H9 (cell line): ENCODE measurements at regions not wholly inside any gene's neighbourhood (a gene's known extent, or its start where the extent isn't known, plus 50 kb on each side); places are given as distances from the start of the nearest gene placed in this dataset.

Experiments
- DNase-seq: peaks from one replicate; pipeline ENCODE4 v3.0.0-alpha.2; 2017
- H2AFZ ChIP-seq: one replicate; pipeline ENCODE4 v1.6.1; 2013; ENCODE audit warnings: mild to moderate bottlenecking, low read length, control low read depth, moderate library complexity
- H2AK5ac ChIP-seq: 2 replicates; pipeline ENCODE4 v1.6.1; 2013; ENCODE audit warnings: low read length, control low read depth, mixed read lengths; ENCODE audit not compliant: insufficient read length
- H2BK120ac ChIP-seq: one replicate; pipeline ENCODE4 v1.6.1; 2013; ENCODE audit warnings: low read depth, mild to moderate bottlenecking, low read length, control low read depth, inconsistent platforms; ENCODE audit not compliant: poor library complexity, severe bottlenecking
- H2BK12ac ChIP-seq: 2 replicates; pipeline ENCODE4 v1.6.1; 2013; ENCODE audit warnings: low read length, control low read depth, mixed read lengths, low read depth; ENCODE audit not compliant: insufficient read length
- H2BK15ac ChIP-seq: 2 replicates; pipeline ENCODE4 v1.6.1; 2013; ENCODE audit warnings: low read depth, low read length, control low read depth
- H2BK20ac ChIP-seq: one replicate; pipeline ENCODE4 v1.6.1; 2013; ENCODE audit warnings: low read depth, mild to moderate bottlenecking, low read length, control low read depth, inconsistent platforms; ENCODE audit not compliant: poor library complexity, severe bottlenecking
- H2BK5ac ChIP-seq: 2 replicates; pipeline ENCODE4 v1.6.1; 2013; ENCODE audit warnings: low read length, control low read depth, mixed read lengths; ENCODE audit not compliant: insufficient read length
- H3K14ac ChIP-seq: 2 replicates; pipeline ENCODE4 v1.6.1; 2013; ENCODE audit warnings: low read length, control low read depth; ENCODE audit not compliant: insufficient read depth
- H3K18ac ChIP-seq: 2 replicates; pipeline ENCODE4 v1.6.1; 2013; ENCODE audit warnings: low read depth, mild to moderate bottlenecking, mixed read lengths, low read length, control low read depth; ENCODE audit not compliant: insufficient read length
- H3K23ac ChIP-seq: 2 replicates; pipeline ENCODE4 v1.6.1; 2013; ENCODE audit warnings: low read length, control low read depth, mixed read lengths, low read depth; ENCODE audit not compliant: insufficient read length
- H3K23me2 ChIP-seq: 2 replicates; pipeline ENCODE4 v1.6.1; 2013; ENCODE audit warnings: low read depth, mild to moderate bottlenecking, mixed read lengths, low read length, control low read depth; ENCODE audit not compliant: insufficient read length, poor library complexity, severe bottlenecking
- H3K27ac ChIP-seq: 2 replicates; pipeline ENCODE4 v1.5.1; 2013; ENCODE audit warnings: low read length, control low read depth, mixed read lengths, low read depth; ENCODE audit not compliant: insufficient read length
- H3K27me3 ChIP-seq: 2 replicates; pipeline ENCODE4 v1.6.1; 2013; ENCODE audit warnings: low read length, control low read depth, inconsistent platforms; ENCODE audit not compliant: insufficient read depth
- H3K4ac ChIP-seq: 2 replicates; pipeline ENCODE4 v1.6.1; 2013; ENCODE audit warnings: low read depth, mild to moderate bottlenecking, control low read depth, inconsistent platforms, low read length, moderate library complexity
- H3K4me1 ChIP-seq: 2 replicates; pipeline ENCODE4 v1.6.1; 2013; ENCODE audit warnings: low read length, control low read depth, inconsistent platforms; ENCODE audit not compliant: insufficient read depth
- H3K4me2 ChIP-seq: 2 replicates; pipeline ENCODE4 v1.6.1; 2013; ENCODE audit warnings: low read length, control low read depth, mixed read lengths; ENCODE audit not compliant: insufficient read length, insufficient read depth
- H3K56ac ChIP-seq: 2 replicates; pipeline ENCODE4 v1.6.1; 2013; ENCODE audit warnings: low read depth, mild to moderate bottlenecking, mixed read lengths, low read length, control low read depth; ENCODE audit not compliant: insufficient read length
- H3K79me1 ChIP-seq: 2 replicates; pipeline ENCODE4 v1.6.1; 2013; ENCODE audit warnings: low read depth, mild to moderate bottlenecking, moderate library complexity, low read length, control low read depth, inconsistent platforms; ENCODE audit not compliant: insufficient read depth, poor library complexity, severe bottlenecking
- H3K79me2 ChIP-seq: 2 replicates; pipeline ENCODE4 v1.6.1; 2013; ENCODE audit warnings: low read length, control low read depth, inconsistent platforms; ENCODE audit not compliant: insufficient read depth
- H3K9ac ChIP-seq: 2 replicates; pipeline ENCODE4 v1.6.1; 2013; ENCODE audit warnings: low read length, control low read depth, mixed read lengths; ENCODE audit not compliant: insufficient read length; ENCODE audit errors: extremely low read depth
- H3K9me3 ChIP-seq: one replicate; pipeline ENCODE4 v1.6.1; 2013; ENCODE audit warnings: low read depth, low read length, inconsistent platforms; ENCODE audit not compliant: control insufficient read depth
- H3T11ph ChIP-seq: one replicate; pipeline ENCODE4 v1.6.1; 2013; ENCODE audit warnings: mild to moderate bottlenecking, low read length, control low read depth, inconsistent platforms
- H4K20me1 ChIP-seq: one replicate; pipeline ENCODE4 v1.6.1; 2013; ENCODE audit not compliant: control insufficient read depth, insufficient read length, insufficient read depth
- H4K5ac ChIP-seq: 2 replicates; pipeline ENCODE4 v1.6.1; 2013; ENCODE audit warnings: low read depth, mild to moderate bottlenecking, mixed read lengths, low read length, control low read depth; ENCODE audit not compliant: insufficient read length
- H4K8ac ChIP-seq: replicated peaks from 2 replicates; pipeline ENCODE4 v1.6.1; 2013; ENCODE audit warnings: low read length, control low read depth, mixed read lengths, low read depth; ENCODE audit not compliant: insufficient read length
- H4K91ac ChIP-seq: 2 replicates; pipeline ENCODE4 v1.6.1; 2013; ENCODE audit warnings: low read depth, mild to moderate bottlenecking, moderate library complexity, mixed read lengths, low read length, control low read depth; ENCODE audit not compliant: insufficient read length
- H3K27ac Mint-ChIP-seq, 3 experiments: 2 replicates in 2 of 3; 3 replicates in 1 of 3; pipeline ENCODE4 v1.8.0; 2020 to 2021; ENCODE audit warnings: mixed read lengths in 3 of 3, mild to moderate bottlenecking in 1 of 3, moderate library complexity in 1 of 3
- H3K27me3 Mint-ChIP-seq: 2 replicates; pipeline ENCODE4 v1.8.0; 2021; ENCODE audit warnings: low read depth, mild to moderate bottlenecking, moderate library complexity, mixed read lengths
- H3K36me3 Mint-ChIP-seq, 3 experiments: 2 replicates in 2 of 3; 3 replicates in 1 of 3; pipeline ENCODE4 v1.8.0; 2020 to 2021; ENCODE audit warnings: low read depth in 3 of 3, mixed read lengths in 3 of 3; ENCODE audit not compliant: insufficient read depth in 1 of 3
- H3K4me1 Mint-ChIP-seq, 2 experiments: 2 replicates each; pipeline ENCODE4 v1.8.0; 2020; ENCODE audit warnings: mixed read lengths in 2 of 2
- H3K4me3 Mint-ChIP-seq, 2 experiments: 2 replicates in 1 of 2; 3 replicates in 1 of 2; pipeline ENCODE4 v1.8.0; 2020 to 2021; ENCODE audit warnings: mild to moderate bottlenecking in 2 of 2, mixed read lengths in 2 of 2, moderate library complexity in 1 of 2
- H3K9me3 Mint-ChIP-seq, 2 experiments: 2 replicates in 1 of 2; 3 replicates in 1 of 2; pipeline ENCODE4 v1.8.0; 2020; ENCODE audit warnings: mild to moderate bottlenecking in 2 of 2, mixed read lengths in 2 of 2, moderate library complexity in 1 of 2
- WGBS: extraction: QIAGEN DNeasy Blood & Tissue Kit; methylation state at CpG from one replicate; pipeline ENCODE4 v1.1.7; 2013; ENCODE audit warnings: missing lambda C conversion rate, low lambda C conversion rate, mixed read lengths; ENCODE audit not compliant: insufficient read length; ENCODE audit errors: extremely low coverage; 5-methylcytosine and 5-hydroxymethylcytosine counted together
- TF ChIP-seq, protein P1 (sequence below): fragments of 200-600 bp; sonication (generic); conservative IDR thresholded peaks from 3 replicates; pipeline ENCODE4 v1.8.0; 2021; ENCODE audit warnings: antibody characterized with exemption, mild to moderate bottlenecking

- no peak overlapping the region for H2BK5ac ChIP-seq
- no peak overlapping the region for H3K56ac ChIP-seq
- no peak overlapping the region for H3K14ac ChIP-seq
- H3K4me1 ChIP-seq, result peaks cover 10% of the 10 kb centered on the region; the same call in 1 of the 2 replicates
- H3K9me3 Mint-ChIP-seq, result no peaks in the 10 kb centered on the region
- no peak overlapping the region for H3K9ac ChIP-seq
- H3T11ph ChIP-seq, result no peak overlapping the region
- no peak overlapping the region for H2AFZ ChIP-seq
- H3K23me2 ChIP-seq, result no peaks in the 10 kb centered on the region
- no peak overlapping the region for H4K5ac ChIP-seq
- peak overlapping the region in 1 of 3 experiments; percentile 78; a peak in 2 of 7 replicates for H3K27ac Mint-ChIP-seq
- H4K8ac ChIP-seq, result no peak overlapping the region
- H3K79me2 ChIP-seq, result no peaks in the 10 kb centered on the region
- no peak overlapping the region for H2BK15ac ChIP-seq
- no peak overlapping the region for H3K27ac ChIP-seq
- no peak for DNase-seq
- no peak overlapping the region for H2BK12ac ChIP-seq
- no peaks in the 10 kb centered on the region; the same call in 1 of the 2 replicates for H3K27me3 Mint-ChIP-seq
- H3K79me1 ChIP-seq, result no peaks in the 10 kb centered on the region
- peak overlapping the region in 1 of 2 experiments; percentile 19; a peak in 1 of 5 replicates for H3K4me3 Mint-ChIP-seq
- no peak overlapping the region for H3K4me2 ChIP-seq
- no peak overlapping the region for H4K91ac ChIP-seq
- H2AK5ac ChIP-seq, result no peak overlapping the region
- H2BK120ac ChIP-seq, result no peak overlapping the region
- H3K36me3 Mint-ChIP-seq, result no peaks in the 10 kb centered on the region
- H2BK20ac ChIP-seq, result no peak overlapping the region
- TF ChIP-seq, protein P1, sequence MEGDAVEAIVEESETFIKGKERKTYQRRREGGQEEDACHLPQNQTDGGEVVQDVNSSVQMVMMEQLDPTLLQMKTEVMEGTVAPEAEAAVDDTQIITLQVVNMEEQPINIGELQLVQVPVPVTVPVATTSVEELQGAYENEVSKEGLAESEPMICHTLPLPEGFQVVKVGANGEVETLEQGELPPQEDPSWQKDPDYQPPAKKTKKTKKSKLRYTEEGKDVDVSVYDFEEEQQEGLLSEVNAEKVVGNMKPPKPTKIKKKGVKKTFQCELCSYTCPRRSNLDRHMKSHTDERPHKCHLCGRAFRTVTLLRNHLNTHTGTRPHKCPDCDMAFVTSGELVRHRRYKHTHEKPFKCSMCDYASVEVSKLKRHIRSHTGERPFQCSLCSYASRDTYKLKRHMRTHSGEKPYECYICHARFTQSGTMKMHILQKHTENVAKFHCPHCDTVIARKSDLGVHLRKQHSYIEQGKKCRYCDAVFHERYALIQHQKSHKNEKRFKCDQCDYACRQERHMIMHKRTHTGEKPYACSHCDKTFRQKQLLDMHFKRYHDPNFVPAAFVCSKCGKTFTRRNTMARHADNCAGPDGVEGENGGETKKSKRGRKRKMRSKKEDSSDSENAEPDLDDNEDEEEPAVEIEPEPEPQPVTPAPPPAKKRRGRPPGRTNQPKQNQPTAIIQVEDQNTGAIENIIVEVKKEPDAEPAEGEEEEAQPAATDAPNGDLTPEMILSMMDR, result no peak
- no peak overlapping the region for H3K18ac ChIP-seq
- H3K27me3 ChIP-seq, result no peaks in the 10 kb centered on the region
- WGBS, result no CpG with 5 or more reads among the region's 7 CpGs
- no peaks in the 10 kb centered on the region for H4K20me1 ChIP-seq
- no peaks in the 10 kb centered on the region for H3K9me3 ChIP-seq
- H3K4me1 Mint-ChIP-seq, result peaks cover 16 to 19% of the 10 kb centered on the region in 2 experiments
- no peak overlapping the region for H3K4ac ChIP-seq
- no peak overlapping the region for H3K23ac ChIP-seq
Measured at GRCh38 chr5:167792514-167792913, 498.9 kb upstream of the WWC1 start.
